Panc1 (cell line): ENCODE measurements at regions not wholly inside any gene's neighbourhood (a gene's known extent, or its start where the extent isn't known, plus 50 kb on each side); places are given as distances from the start of the nearest gene placed in this dataset.

Experiments used
- ATAC-seq: fragments of 200-7000 bp; cut with Tn5 transposase; 2 replicates; pipeline ENCODE4 v1.9.1; 2020; ENCODE audit warnings: mild to moderate bottlenecking, moderate library complexity
- BruUV-seq: library from RNA; stranded (reverse); fragments of 400-500 nt; replicated peaks from 2 replicates; lab custom pipeline; 2021; lab: Mats Ljungman, UMichigan
- CTCF ChIA-PET: fragments of 300-600 bp; sonication (Branson Sonifier 250); formaldehyde crosslinking; loops from one replicate; lab custom pipeline; 2022; ENCODE audit warnings: antibody characterized with exemption; lab: Charles Lee
- POLR2A ChIA-PET: fragments of 300-600 bp; sonication (Branson Sonifier 250); formaldehyde crosslinking; loops from one replicate; lab custom pipeline; 2022; ENCODE audit warnings: antibody characterized with exemption; lab: Charles Lee
- DNase-seq: peaks from one replicate; pipeline ENCODE4 v3.0.0-alpha.2; 2010; ENCODE audit warnings: low read depth, low spot score
- H3K27ac ChIP-seq: 2 replicates; pipeline ENCODE4 v1.5.1; 2011; ENCODE audit warnings: mild to moderate bottlenecking, low read length, inconsistent platforms
- H3K27me3 ChIP-seq: fragments of 200-500 bp; sonication (Bioruptor generic); 2 replicates; pipeline ENCODE4 v1.6.0; 2014; ENCODE audit warnings: low read length, inconsistent platforms; ENCODE audit not compliant: control insufficient read depth, insufficient read depth
- H3K36me3 ChIP-seq: fragments of 200-500 bp; sonication (Bioruptor generic); 2 replicates; pipeline ENCODE4 v1.5.1; 2014; ENCODE audit warnings: inconsistent platforms, mild to moderate bottlenecking, low read length, moderate library complexity; ENCODE audit not compliant: control insufficient read depth, insufficient read depth
- H3K4me1 ChIP-seq: 2 replicates; pipeline ENCODE4 v1.5.1; 2011; ENCODE audit warnings: inconsistent platforms, mild to moderate bottlenecking, low read length, moderate library complexity; ENCODE audit not compliant: control insufficient read depth, insufficient read depth
- H3K4me3 ChIP-seq, 2 experiments: 2 replicates each; pipeline ENCODE4 v1.5.1; 2011 to 2012; ENCODE audit warnings: low read depth in 2 of 2, low read length in 2 of 2, mild to moderate bottlenecking in 2 of 2, inconsistent platforms in 1 of 2, moderate library complexity in 1 of 2
- H3K9me3 ChIP-seq: fragments of 200-500 bp; sonication (Bioruptor generic); 2 replicates; pipeline ENCODE4 v1.5.1; 2014; ENCODE audit warnings: low read depth, mild to moderate bottlenecking, inconsistent platforms, low read length, moderate library complexity; ENCODE audit not compliant: control insufficient read depth, insufficient read depth
- POLR2AphosphoS5 ChIP-seq: IDR thresholded peaks from 2 replicates; pipeline ENCODE4 v1.6.1; 2012; ENCODE audit warnings: mild to moderate bottlenecking, low read depth, low read length, moderate library complexity
- REST ChIP-seq, 2 experiments: IDR thresholded peaks; 2 replicates each; pipeline ENCODE4 v1.6.1; 2011 to 2012; ENCODE audit warnings: low read depth in 2 of 2, control low read depth in 1 of 2, low read length in 1 of 2, mild to moderate bottlenecking in 1 of 2, moderate library complexity in 1 of 2; ENCODE audit not compliant: insufficient read depth in 1 of 2
- SIN3A ChIP-seq: IDR thresholded peaks from 2 replicates; pipeline ENCODE4 v1.6.1; 2012; ENCODE audit warnings: low read depth, mild to moderate bottlenecking, low read length, moderate library complexity, borderline replicate concordance; ENCODE audit not compliant: insufficient read depth
- TCF7L2 ChIP-seq: IDR thresholded peaks from 2 replicates; pipeline ENCODE4 v1.6.1; 2011; ENCODE audit warnings: mild to moderate bottlenecking, low read depth, low read length, inconsistent platforms
- in situ Hi-C: cut with HindIII; loops from 2 replicates; pipeline ENCODE4 v1.10.0; 2016; ENCODE audit warnings: low sequenced_read_pairs, low pct_unique_long_range_greater_than_20kb
- intact Hi-C: fragments of 100-400 bp; cut with micrococcal nuclease; formaldehyde crosslinking; loops from one replicate; pipeline ENCODE4 v1.10.0; 2022; ENCODE audit not compliant: unreplicated experiment
- TF ChIP-seq, protein P1 (sequence below): fragments of 450-650 bp; IDR thresholded peaks from 2 replicates; pipeline ENCODE4 v1.5.1; 2017; ENCODE audit warnings: mild to moderate bottlenecking

- TF ChIP-seq, protein P1, sequence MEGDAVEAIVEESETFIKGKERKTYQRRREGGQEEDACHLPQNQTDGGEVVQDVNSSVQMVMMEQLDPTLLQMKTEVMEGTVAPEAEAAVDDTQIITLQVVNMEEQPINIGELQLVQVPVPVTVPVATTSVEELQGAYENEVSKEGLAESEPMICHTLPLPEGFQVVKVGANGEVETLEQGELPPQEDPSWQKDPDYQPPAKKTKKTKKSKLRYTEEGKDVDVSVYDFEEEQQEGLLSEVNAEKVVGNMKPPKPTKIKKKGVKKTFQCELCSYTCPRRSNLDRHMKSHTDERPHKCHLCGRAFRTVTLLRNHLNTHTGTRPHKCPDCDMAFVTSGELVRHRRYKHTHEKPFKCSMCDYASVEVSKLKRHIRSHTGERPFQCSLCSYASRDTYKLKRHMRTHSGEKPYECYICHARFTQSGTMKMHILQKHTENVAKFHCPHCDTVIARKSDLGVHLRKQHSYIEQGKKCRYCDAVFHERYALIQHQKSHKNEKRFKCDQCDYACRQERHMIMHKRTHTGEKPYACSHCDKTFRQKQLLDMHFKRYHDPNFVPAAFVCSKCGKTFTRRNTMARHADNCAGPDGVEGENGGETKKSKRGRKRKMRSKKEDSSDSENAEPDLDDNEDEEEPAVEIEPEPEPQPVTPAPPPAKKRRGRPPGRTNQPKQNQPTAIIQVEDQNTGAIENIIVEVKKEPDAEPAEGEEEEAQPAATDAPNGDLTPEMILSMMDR, result no peak
- TF ChIP-seq TCF7L2 (no peak), POLR2AphosphoS5 (no peak), REST (IDR thresholded peaks at IDR 0.05; ENCODE audit: insufficient read depth in 1 of 2, low read depth in 2 of 2, low read length in 1 of 2) (no peak), SIN3A (no peak)
- DNase-seq, result no peak
- Histone ChIP-seq H3K9me3 (no peaks in the 10 kb centered on the region), H3K27ac (no peak overlapping the region), H3K4me3 (no peak overlapping the region), H3K4me1 (no peaks in the 10 kb centered on the region), H3K27me3 (no peaks in the 10 kb centered on the region), H3K36me3 (no peaks in the 10 kb centered on the region)
- POLR2A ChIA-PET, result no interaction called here
- no TSS peak for BruUV-seq
- intact Hi-C loops, result no loop called here
- ATAC-seq, result no peak
- in situ Hi-C loops, result no loop called here
- CTCF ChIA-PET, result no interaction called here
These were observed 181.3 kb downstream of the HS3ST3A1 start for GRCh38 chr17:13420418-13420826.

GRCh38 chr17:13419676-13420075 lies 182.1 kb downstream of the HS3ST3A1 start:
- DNase-seq (no peak), ATAC-seq (no peak)
- in situ Hi-C loops (no loop called here), intact Hi-C loops (no loop called here)
- no TSS peak for BruUV-seq
- ChIA-PET POLR2A (no interaction called here), CTCF (no interaction called here)
- Histone ChIP-seq H3K9me3 (no peaks in the 10 kb centered on the region), H3K4me1 (no peaks in the 10 kb centered on the region), H3K27ac (no peak overlapping the region), H3K27me3 (no peaks in the 10 kb centered on the region), H3K36me3 (no peaks in the 10 kb centered on the region), H3K4me3 (no peak overlapping the region)
- no peak for TF ChIP-seq POLR2AphosphoS5
- no peak for TF ChIP-seq SIN3A
- no peak for TF ChIP-seq REST (IDR thresholded peaks at IDR 0.05; ENCODE audit: insufficient read depth in 1 of 2, low read depth in 2 of 2, low read length in 1 of 2)
